Stimulated activated CD4-positive, alpha-beta T cell treated with anti-CD3 and anti-CD28 coated beads, Interleukin-2, amount 100 ng/mL, for 4 hours (primary cell): ENCODE measurements at regions not wholly inside any gene's neighbourhood (a gene's known extent, or its start where the extent isn't known, plus 50 kb on each side); places are given as distances from the start of the nearest gene placed in this dataset.

Experiments
- DNase-seq: peaks from one replicate; pipeline ENCODE4 v3.0.0-alpha.2; 2020; ENCODE audit warnings: low read depth

GRCh38 chr15:81987628-81988027, 58.2 kb downstream of the MEX3B start:
- no peak for DNase-seq

GRCh38 chr15:81983497-81983896, 62.3 kb downstream of the MEX3B start:
- no peak for DNase-seq

GRCh38 chr15:81982808-81983207, 63.0 kb downstream of the MEX3B start:
- DNase-seq, result no peak

- no peak for DNase-seq
These were observed 63.9 kb downstream of the MEX3B start for GRCh38 chr15:81981908-81982307.

- no peak for DNase-seq
These were observed 68.4 kb downstream of the MEX3B start for GRCh38 chr15:81977464-81977863.

GRCh38 chr15:81968691-81969090, 77.1 kb downstream of the MEX3B start:
- no peak for DNase-seq

GRCh38 chr15:81966631-81967030, 79.2 kb downstream of the MEX3B start:
- DNase-seq, result no peak

- no peak for DNase-seq
These were observed 83.3 kb downstream of the MEX3B start for GRCh38 chr15:81962482-81962881.

GRCh38 chr15:81959196-81959595, 86.6 kb downstream of the MEX3B start:
- DNase-seq, result no peak

GRCh38 chr15:81957698-81958097, 88.1 kb downstream of the MEX3B start:
- DNase-seq, result no peak

GRCh38 chr15:81955382-81956062, 90.3 kb downstream of the MEX3B start:
- DNase-seq, result no peak

GRCh38 chr15:81954158-81954783, 91.5 kb downstream of the MEX3B start:
- DNase-seq, result no peak

- no peak for DNase-seq
These were observed 94.9 kb downstream of the MEX3B start for GRCh38 chr15:81950841-81951414.

GRCh38 chr15:81948751-81949150, 97.1 kb downstream of the MEX3B start:
- no peak for DNase-seq

GRCh38 chr15:81948222-81948621, 97.6 kb downstream of the MEX3B start:
- DNase-seq, result no peak

- DNase-seq, result no peak
These were observed 98.3 kb downstream of the MEX3B start for GRCh38 chr15:81947548-81947947.

GRCh38 chr15:81945014-81945615, 100.7 kb downstream of the MEX3B start:
- DNase-seq, result no peak

GRCh38 chr15:81942655-81943195, 103.1 kb downstream of the MEX3B start:
- no peak for DNase-seq

GRCh38 chr15:81942157-81942556, 103.7 kb downstream of the MEX3B start:
- DNase-seq, result no peak

GRCh38 chr15:81941479-81941878, 104.3 kb downstream of the MEX3B start:
- DNase-seq, result no peak

- DNase-seq, result no peak
These were observed 105.1 kb downstream of the MEX3B start for GRCh38 chr15:81940467-81941451.
